B cell (primary cell): ENCODE measurements at regions not wholly inside any gene's neighbourhood (a gene's known extent, or its start where the extent isn't known, plus 50 kb on each side); places are given as distances from the start of the nearest gene placed in this dataset.

ENCODE experiments used
- EZH2 ChIP-seq: IDR thresholded peaks from 2 replicates; pipeline ENCODE4 v1.6.1; 2012; ENCODE audit warnings: borderline replicate concordance, low read depth, mild to moderate bottlenecking, moderate library complexity, low read length; ENCODE audit not compliant: insufficient read depth, poor library complexity, severe bottlenecking
- TF ChIP-seq, protein P1 (sequence below): fragments of 200-600 bp; IDR thresholded peaks from one replicate; pipeline ENCODE4 v1.8.0; 2022; ENCODE audit warnings: antibody characterized with exemption, mild to moderate bottlenecking

- TF ChIP-seq, protein P1, sequence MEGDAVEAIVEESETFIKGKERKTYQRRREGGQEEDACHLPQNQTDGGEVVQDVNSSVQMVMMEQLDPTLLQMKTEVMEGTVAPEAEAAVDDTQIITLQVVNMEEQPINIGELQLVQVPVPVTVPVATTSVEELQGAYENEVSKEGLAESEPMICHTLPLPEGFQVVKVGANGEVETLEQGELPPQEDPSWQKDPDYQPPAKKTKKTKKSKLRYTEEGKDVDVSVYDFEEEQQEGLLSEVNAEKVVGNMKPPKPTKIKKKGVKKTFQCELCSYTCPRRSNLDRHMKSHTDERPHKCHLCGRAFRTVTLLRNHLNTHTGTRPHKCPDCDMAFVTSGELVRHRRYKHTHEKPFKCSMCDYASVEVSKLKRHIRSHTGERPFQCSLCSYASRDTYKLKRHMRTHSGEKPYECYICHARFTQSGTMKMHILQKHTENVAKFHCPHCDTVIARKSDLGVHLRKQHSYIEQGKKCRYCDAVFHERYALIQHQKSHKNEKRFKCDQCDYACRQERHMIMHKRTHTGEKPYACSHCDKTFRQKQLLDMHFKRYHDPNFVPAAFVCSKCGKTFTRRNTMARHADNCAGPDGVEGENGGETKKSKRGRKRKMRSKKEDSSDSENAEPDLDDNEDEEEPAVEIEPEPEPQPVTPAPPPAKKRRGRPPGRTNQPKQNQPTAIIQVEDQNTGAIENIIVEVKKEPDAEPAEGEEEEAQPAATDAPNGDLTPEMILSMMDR, result no peak
- TF ChIP-seq EZH2, result no peak
Observed at GRCh38 chr9:31873722-31874121, 510.7 kb upstream of the ACO1 start.
